ENCODE measurements at regions not wholly inside any gene's neighbourhood (a gene's known extent, or its start where the extent isn't known, plus 50 kb on each side); places are given as distances from the start of the nearest gene placed in this dataset.

DNA sequence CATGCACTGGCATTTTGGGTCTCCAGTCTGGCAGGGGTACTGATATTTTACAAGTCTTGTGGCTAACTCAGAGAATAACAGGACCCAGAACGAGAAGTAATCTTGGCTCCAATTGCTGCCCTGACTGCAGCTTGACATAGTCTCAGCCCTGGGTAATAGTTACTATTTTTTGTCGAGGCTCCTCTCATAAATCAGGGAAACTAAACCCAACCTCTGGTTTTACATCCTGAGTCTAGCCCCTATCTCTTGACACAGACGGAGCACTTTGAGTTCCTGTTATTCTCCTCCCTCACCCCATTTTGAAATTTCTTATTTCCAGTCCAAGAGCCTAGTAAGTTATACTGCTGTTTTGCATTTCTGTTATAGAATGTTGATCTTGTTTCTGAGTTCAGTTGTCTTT lies 276.1 kb upstream of the GOLIM4 start:
- H3K27ac ChIP-seq (ENCODE audit: control insufficient read depth, insufficient read depth, low read length): no peak overlapping the region
- no peak overlapping the region for H3K9ac ChIP-seq (ENCODE audit: control insufficient read depth, extremely low read depth, insufficient read depth, low read length)
- dilution Hi-C loops (cut with MboI; ENCODE audit: extremely low pct_ligation_motif_present, low sequenced_read_pairs): no loop called here
- H3K27me3 ChIP-seq (ENCODE audit: control insufficient read depth, extremely low read depth, insufficient read depth, low read length): no peaks in the 10 kb centered on the region
- H3K9me3 ChIP-seq (ENCODE audit: control insufficient read depth, low read depth, low read length): no peaks in the 10 kb centered on the region
- H3K4me1 ChIP-seq (ENCODE audit: control insufficient read depth, extremely low read depth, insufficient read depth, low read length): no peaks in the 10 kb centered on the region
- no peak overlapping the region for H2AFZ ChIP-seq (ENCODE audit: control insufficient read depth, low read length)
- H3K4me2 ChIP-seq (ENCODE audit: control insufficient read depth, extremely low read depth, insufficient read depth, low read depth, low read length): no peak overlapping the region
- FAIRE-seq (no peak), DNase-seq (ENCODE audit: low read depth, low spot score) (no peak)
- TF ChIP-seq CTCF (optimal IDR thresholded peaks at IDR 0.05 in 1 of 3, IDR thresholded peaks at IDR 0.05 in 1 of 3, conservative IDR thresholded peaks at IDR 0.05 in 1 of 3; ENCODE audit: extremely low read depth in 1 of 3, insufficient read depth in 2 of 3, low read length in 3 of 3) (no peak), EZH2 (IDR thresholded peaks at IDR 0.05; ENCODE audit: low read length) (no peak)
- no peak overlapping the region for H3K4me3 ChIP-seq (ENCODE audit: control insufficient read depth in 2 of 3, extremely low read depth in 1 of 3, insufficient read depth in 2 of 3, low read depth in 1 of 3, low read length in 3 of 3)
- H4K20me1 ChIP-seq (ENCODE audit: control insufficient read depth, extremely low read depth, insufficient read depth, low read length): no peaks in the 10 kb centered on the region
- no peaks in the 10 kb centered on the region for H3K79me2 ChIP-seq (ENCODE audit: control insufficient read depth, insufficient read depth, low read length)
- no peaks in the 10 kb centered on the region for H3K9me1 ChIP-seq (ENCODE audit: control insufficient read depth, extremely low read depth, insufficient read depth, low read length)
- no peaks in the 10 kb centered on the region for H3K36me3 ChIP-seq (ENCODE audit: control insufficient read depth in 2 of 2, extremely low read depth in 1 of 2, insufficient read depth in 2 of 2, low read length in 2 of 2)

- dilution Hi-C loops (cut with MboI; ENCODE audit: extremely low pct_ligation_motif_present, low sequenced_read_pairs): no loop called here
- no peaks in the 10 kb centered on the region for H3K27me3 ChIP-seq (ENCODE audit: control insufficient read depth, extremely low read depth, insufficient read depth, low read length)
- H3K4me2 ChIP-seq (ENCODE audit: control insufficient read depth, extremely low read depth, insufficient read depth, low read depth, low read length): no peak overlapping the region
- H3K9me1 ChIP-seq (ENCODE audit: control insufficient read depth, extremely low read depth, insufficient read depth, low read length): no peaks in the 10 kb centered on the region
- no peaks in the 10 kb centered on the region for H3K36me3 ChIP-seq (ENCODE audit: control insufficient read depth in 2 of 2, extremely low read depth in 1 of 2, insufficient read depth in 2 of 2, low read length in 2 of 2)
- H3K79me2 ChIP-seq (ENCODE audit: control insufficient read depth, insufficient read depth, low read length): no peaks in the 10 kb centered on the region
- H4K20me1 ChIP-seq (ENCODE audit: control insufficient read depth, extremely low read depth, insufficient read depth, low read length): no peaks in the 10 kb centered on the region
- H3K4me1 ChIP-seq (ENCODE audit: control insufficient read depth, extremely low read depth, insufficient read depth, low read length): no peaks in the 10 kb centered on the region
- no peak overlapping the region for H3K9ac ChIP-seq (ENCODE audit: control insufficient read depth, extremely low read depth, insufficient read depth, low read length)
- no peak overlapping the region for H2AFZ ChIP-seq (ENCODE audit: control insufficient read depth, low read length)
- FAIRE-seq (no peak), DNase-seq (ENCODE audit: low read depth, low spot score) (no peak)
- H3K9me3 ChIP-seq (ENCODE audit: control insufficient read depth, low read depth, low read length): no peaks in the 10 kb centered on the region
- no peak overlapping the region for H3K27ac ChIP-seq (ENCODE audit: control insufficient read depth, insufficient read depth, low read length)
- TF ChIP-seq EZH2 (IDR thresholded peaks at IDR 0.05; ENCODE audit: low read length): no peak
- H3K4me3 ChIP-seq (ENCODE audit: control insufficient read depth in 2 of 3, extremely low read depth in 1 of 3, insufficient read depth in 2 of 3, low read depth in 1 of 3, low read length in 3 of 3): no peak overlapping the region
Measured at GRCh38 chr3:168364967-168365366, 269.2 kb upstream of the GOLIM4 start.

DNA sequence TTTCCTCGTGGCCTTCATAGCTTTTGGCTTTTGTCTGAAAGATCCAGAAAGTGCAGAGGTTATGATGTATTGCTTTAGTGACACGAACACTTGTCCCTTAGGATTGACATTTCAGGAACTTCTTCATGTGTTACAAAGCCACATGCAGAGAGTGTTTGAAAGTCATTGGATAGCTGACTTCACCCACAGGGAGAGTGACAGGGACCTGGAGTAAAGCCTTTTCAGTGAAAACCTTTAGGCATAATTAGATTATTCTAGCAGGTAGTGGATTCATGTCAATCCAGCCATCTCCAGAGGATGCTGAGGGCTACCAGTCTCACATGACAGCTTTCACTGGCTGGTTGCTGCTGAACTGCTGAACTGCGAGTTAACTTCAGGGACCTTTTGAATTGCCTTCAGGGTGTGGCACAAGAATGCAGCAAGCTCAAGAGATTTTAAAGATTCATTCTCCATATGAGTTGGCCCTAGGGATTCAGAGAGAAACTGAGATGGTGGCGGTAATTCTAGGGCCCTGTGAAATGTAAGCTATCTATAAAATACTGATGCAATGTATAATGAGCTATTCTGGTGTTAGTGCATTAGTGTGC lies 267.0 kb upstream of the GOLIM4 start:
- FAIRE-seq (no peak), DNase-seq (ENCODE audit: low read depth, low spot score) (no peak)
- Histone ChIP-seq H3K27ac (ENCODE audit: control insufficient read depth, insufficient read depth, low read length) (no peak overlapping the region), H3K79me2 (ENCODE audit: control insufficient read depth, insufficient read depth, low read length) (no peaks in the 10 kb centered on the region), H3K9ac (ENCODE audit: control insufficient read depth, extremely low read depth, insufficient read depth, low read length) (no peak overlapping the region), H3K9me1 (ENCODE audit: control insufficient read depth, extremely low read depth, insufficient read depth, low read length) (no peaks in the 10 kb centered on the region), H3K27me3 (ENCODE audit: control insufficient read depth, extremely low read depth, insufficient read depth, low read length) (no peaks in the 10 kb centered on the region), H4K20me1 (ENCODE audit: control insufficient read depth, extremely low read depth, insufficient read depth, low read length) (no peaks in the 10 kb centered on the region), H3K36me3 (ENCODE audit: control insufficient read depth in 2 of 2, extremely low read depth in 1 of 2, insufficient read depth in 2 of 2, low read length in 2 of 2) (no peaks in the 10 kb centered on the region), H2AFZ (ENCODE audit: control insufficient read depth, low read length) (no peak overlapping the region), H3K9me3 (ENCODE audit: control insufficient read depth, low read depth, low read length) (no peaks in the 10 kb centered on the region), H3K4me1 (ENCODE audit: control insufficient read depth, extremely low read depth, insufficient read depth, low read length) (no peaks in the 10 kb centered on the region), H3K4me3 (ENCODE audit: control insufficient read depth in 2 of 3, extremely low read depth in 1 of 3, insufficient read depth in 2 of 3, low read depth in 1 of 3, low read length in 3 of 3) (no peak overlapping the region), H3K4me2 (ENCODE audit: control insufficient read depth, extremely low read depth, insufficient read depth, low read depth, low read length) (no peak overlapping the region)
- dilution Hi-C loops (cut with MboI; ENCODE audit: extremely low pct_ligation_motif_present, low sequenced_read_pairs): no loop called here
- TF ChIP-seq EZH2 (IDR thresholded peaks at IDR 0.05; ENCODE audit: low read length): no peak
- TF ChIP-seq CTCF (optimal IDR thresholded peaks at IDR 0.05 in 1 of 3, IDR thresholded peaks at IDR 0.05 in 1 of 3, conservative IDR thresholded peaks at IDR 0.05 in 1 of 3; ENCODE audit: extremely low read depth in 1 of 3, insufficient read depth in 2 of 3, low read length in 3 of 3): no peak

Data from keratinocyte (primary cell).